Common myeloid progenitor, CD34-positive (primary cell): ENCODE measurements at regions not wholly inside any gene's neighbourhood (a gene's known extent, or its start where the extent isn't known, plus 50 kb on each side); places are given as distances from the start of the nearest gene placed in this dataset.

Experiments
- CTCF ChIA-PET: fragments of 350-600 bp; sonication (Branson Sonifier 250); formaldehyde crosslinking; loops from one replicate; lab custom pipeline; 2021; ENCODE audit warnings: antibody characterized with exemption; lab: Charles Lee
- POLR2A ChIA-PET: fragments of 350-600 bp; sonication (Branson Sonifier 250); formaldehyde crosslinking; loops from one replicate; lab custom pipeline; 2021; ENCODE audit warnings: antibody characterized with exemption; lab: Charles Lee
- DNase-seq, 3 donors: peaks; one replicate each; pipeline versions ENCODE4 v3.0.0 to v3.0.0-alpha.2; 2013
- H3K27ac ChIP-seq, 2 experiments: 1 replicate in 1 of 2; 2 replicates in 1 of 2; pipeline ENCODE4 v1.7.0; 2013; ENCODE audit warnings: inconsistent platforms in 2 of 2, low read length in 2 of 2, mild to moderate bottlenecking in 2 of 2, low read depth in 1 of 2, moderate library complexity in 1 of 2; ENCODE audit not compliant: severe bottlenecking in 2 of 2, insufficient read depth in 1 of 2, poor library complexity in 1 of 2
- H3K27me3 ChIP-seq, 5 experiments: replicated peaks in 2 of 5; 1 replicate in 3 of 5; 2 replicates in 2 of 5; pipeline versions ENCODE4 v1.6.1 to v1.7.0; 2013; ENCODE audit warnings: low read length in 4 of 5, mild to moderate bottlenecking in 2 of 5, moderate library complexity in 2 of 5, inconsistent platforms in 1 of 5; ENCODE audit not compliant: insufficient read depth in 5 of 5, control insufficient read depth in 4 of 5
- H3K36me3 ChIP-seq, 4 experiments: 1 replicate in 2 of 4; 2 replicates in 2 of 4; pipeline versions ENCODE4 v1.6.1 to v1.7.0; 2013; ENCODE audit warnings: low read length in 3 of 4, control low read depth in 1 of 4, mild to moderate bottlenecking in 1 of 4; ENCODE audit not compliant: control insufficient read depth in 4 of 4, insufficient read depth in 4 of 4
- H3K4me1 ChIP-seq, 4 experiments: 1 replicate in 3 of 4; 2 replicates in 1 of 4; pipeline versions ENCODE4 v1.6.1 to v1.7.1; 2013; ENCODE audit warnings: low read length in 3 of 4, mild to moderate bottlenecking in 3 of 4, control low read depth in 1 of 4, inconsistent platforms in 1 of 4, moderate library complexity in 1 of 4; ENCODE audit not compliant: control insufficient read depth in 4 of 4, insufficient read depth in 4 of 4; ENCODE audit errors: control extremely low read depth in 1 of 4
- H3K4me3 ChIP-seq, 7 experiments: 1 replicate in 4 of 7; 2 replicates in 3 of 7; pipeline versions ENCODE4 v1.5.1 to v1.7.0; 2013; ENCODE audit warnings: mild to moderate bottlenecking in 7 of 7, low read length in 6 of 7, moderate library complexity in 6 of 7, inconsistent platforms in 2 of 7, low read depth in 2 of 7, control low read depth in 1 of 7; ENCODE audit not compliant: insufficient read depth in 4 of 7, control insufficient read depth in 1 of 7; ENCODE audit errors: extremely low read depth in 1 of 7
- H3K9me3 ChIP-seq, 5 experiments: 1 replicate in 4 of 5; 2 replicates in 1 of 5; pipeline versions ENCODE4 v1.6.1 to v1.7.1; 2013; ENCODE audit warnings: low read length in 4 of 5, mild to moderate bottlenecking in 2 of 5, inconsistent platforms in 1 of 5, low read depth in 1 of 5, moderate library complexity in 1 of 5; ENCODE audit not compliant: control insufficient read depth in 4 of 5, insufficient read depth in 2 of 5; ENCODE audit errors: control extremely low read depth in 1 of 5
- WGBS: methylation state at CpG from one replicate; pipeline ENCODE4 v1.1.5; 2013; ENCODE audit not compliant: insufficient coverage; 5-methylcytosine and 5-hydroxymethylcytosine counted together

DNA sequence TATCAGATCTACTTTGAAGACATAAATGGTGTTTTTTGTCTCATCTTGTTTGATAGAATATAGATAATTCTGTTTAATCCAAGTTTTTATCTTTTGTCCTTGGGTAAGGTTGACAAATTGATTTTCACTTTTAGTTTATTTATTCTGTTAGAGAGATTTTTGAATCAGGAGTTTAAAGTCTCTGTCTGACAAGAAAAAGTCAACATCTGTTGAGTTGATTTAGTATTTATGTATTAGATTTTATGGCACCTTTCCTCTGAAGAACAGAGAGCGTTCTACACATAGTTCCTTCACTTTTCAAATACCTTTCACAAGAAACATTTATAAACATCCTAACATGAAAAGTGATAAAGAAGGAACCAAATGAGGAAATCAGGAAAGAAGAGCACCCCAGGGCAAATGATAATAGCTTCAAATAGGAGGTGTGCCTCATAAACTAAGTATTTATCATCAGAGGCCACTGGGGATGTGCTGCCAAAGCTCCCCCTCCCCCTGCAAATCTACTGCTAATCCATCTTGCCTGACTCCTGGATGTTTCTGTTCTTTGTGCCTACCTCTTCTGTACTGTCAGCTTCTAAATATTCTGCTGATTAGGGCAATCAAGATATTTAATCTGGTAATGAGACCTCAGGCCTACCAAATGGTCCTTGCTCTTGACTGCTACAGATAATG is 457.7 kb upstream of the CHD1 start:
- no CpG with 5 or more reads among the region's 1 CpG for WGBS
- POLR2A ChIA-PET, result no interaction called here
- no peaks in the 10 kb centered on the region for H3K4me1 ChIP-seq
- no peak overlapping the region for H3K4me3 ChIP-seq
- no peak for DNase-seq
- no peaks in the 10 kb centered on the region for H3K36me3 ChIP-seq
- H3K27me3 ChIP-seq, result no peaks in the 10 kb centered on the region
- CTCF ChIA-PET, result no interaction called here
- H3K27ac ChIP-seq, result no peak overlapping the region
- peaks cover 0 to 6% (median 0%) of the 10 kb centered on the region in 5 experiments for H3K9me3 ChIP-seq

GRCh38 chr5:99379187-99379586 is 450.4 kb upstream of the CHD1 start:
- Histone ChIP-seq H3K27ac (no peak overlapping the region), H3K4me3 (no peak overlapping the region), H3K27me3 (no peaks in the 10 kb centered on the region), H3K9me3 (peaks cover 0 to 6% (median 0%) of the 10 kb centered on the region in 5 experiments), H3K36me3 (no peaks in the 10 kb centered on the region), H3K4me1 (no peaks in the 10 kb centered on the region)
- DNase-seq, result no peak
- WGBS, result 74% methylated on average over 2 of the region's 4 CpGs
- POLR2A ChIA-PET, result no interaction called here
- CTCF ChIA-PET, result no interaction called here

- H3K27ac ChIP-seq, result no peak overlapping the region
- WGBS, result 43% methylated on average over 1 of the region's 2 CpGs
Measured at GRCh38 chr5:99378443-99378842, 449.6 kb upstream of the CHD1 start.

DNA sequence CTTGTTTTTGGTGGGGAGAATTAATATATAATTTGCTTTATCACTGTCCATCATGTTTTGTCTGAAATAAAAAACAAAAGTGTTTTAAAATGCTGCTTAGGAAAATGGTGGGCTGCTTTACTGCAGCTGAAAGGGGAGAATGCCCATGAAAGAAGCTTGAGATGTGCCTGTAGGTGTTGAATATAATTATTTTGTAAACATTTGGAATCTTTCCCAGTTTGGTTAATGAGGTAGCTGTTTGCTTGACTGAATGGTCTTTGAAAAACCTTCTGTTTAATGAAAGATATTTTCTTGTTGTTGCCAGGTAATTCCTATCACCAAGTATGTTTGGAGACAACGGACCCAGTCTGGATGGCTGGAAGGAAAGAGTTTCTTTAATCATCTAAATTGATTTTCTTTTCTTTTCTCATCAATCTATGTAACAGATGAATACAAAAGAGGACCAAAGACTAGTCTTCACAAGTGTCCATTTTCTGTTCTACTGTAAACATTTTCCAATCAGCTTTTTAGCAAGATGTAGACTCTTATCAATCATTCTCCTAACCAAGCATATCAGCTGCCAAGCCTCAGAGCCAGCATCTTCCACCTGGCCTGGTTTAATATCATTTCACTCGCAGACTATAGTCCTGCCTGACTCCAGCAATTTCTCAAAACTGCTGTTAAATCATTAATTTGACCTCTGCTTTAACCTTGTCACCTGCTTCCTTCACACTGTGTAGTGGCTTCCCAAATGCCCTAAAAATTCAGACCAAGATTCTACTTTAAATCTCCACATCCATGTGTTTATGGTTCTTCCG is 441.2 kb upstream of the CHD1 start:
- DNase-seq, result no peak
- WGBS, result 90% methylated on average over 2 of the region's 3 CpGs
- no peak overlapping the region for H3K4me3 ChIP-seq
- ChIA-PET CTCF (no interaction called here), POLR2A (no interaction called here)
- no peaks in the 10 kb centered on the region for H3K9me3 ChIP-seq
- H3K36me3 ChIP-seq, result no peaks in the 10 kb centered on the region
- no peak overlapping the region for H3K27ac ChIP-seq
- no peaks in the 10 kb centered on the region for H3K4me1 ChIP-seq
- H3K27me3 ChIP-seq, result no peaks in the 10 kb centered on the region

More at GRCh38 chr5:99378443-99378842, 449.6 kb upstream of the CHD1 start:
- Histone ChIP-seq H3K9me3 (peaks cover 0 to 6% (median 0%) of the 10 kb centered on the region in 5 experiments), H3K4me3 (no peak overlapping the region), H3K36me3 (no peaks in the 10 kb centered on the region), H3K27me3 (no peaks in the 10 kb centered on the region), H3K4me1 (no peaks in the 10 kb centered on the region)
- ChIA-PET CTCF (no interaction called here), POLR2A (no interaction called here)
- DNase-seq, result no peak

DNA sequence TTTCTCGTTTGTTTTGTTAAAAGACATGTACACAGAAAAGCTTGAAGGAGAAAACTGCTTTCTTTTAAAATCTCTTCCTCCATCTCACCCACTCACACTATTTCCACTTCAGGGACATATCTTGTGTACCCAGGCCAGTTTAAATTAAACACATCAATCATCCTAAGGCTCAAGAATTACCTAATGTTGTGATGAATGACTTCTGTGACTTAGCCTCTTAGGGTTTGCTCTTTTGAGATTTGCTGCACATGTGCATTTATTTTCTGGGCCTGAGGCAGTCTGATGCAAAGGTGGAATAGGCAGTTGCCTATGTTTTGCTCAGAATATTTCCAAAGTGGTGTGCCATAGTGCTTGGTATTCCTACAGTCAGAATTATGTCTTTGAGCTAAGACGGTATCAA is 439.9 kb upstream of the CHD1 start:
- ChIA-PET POLR2A (no interaction called here), CTCF (no interaction called here)
- no CpG with 5 or more reads among the region's 2 CpGs for WGBS
- H3K27me3 ChIP-seq, result no peaks in the 10 kb centered on the region
- H3K4me1 ChIP-seq, result no peaks in the 10 kb centered on the region
- H3K36me3 ChIP-seq, result no peaks in the 10 kb centered on the region
- H3K4me3 ChIP-seq, result no peak overlapping the region
- no peaks in the 10 kb centered on the region for H3K9me3 ChIP-seq
- DNase-seq, result no peak
- H3K27ac ChIP-seq, result no peak overlapping the region

GRCh38 chr5:99355881-99356280 is 427.1 kb upstream of the CHD1 start:
- no peaks in the 10 kb centered on the region for H3K36me3 ChIP-seq
- H3K27me3 ChIP-seq, result no peaks in the 10 kb centered on the region
- ChIA-PET POLR2A (no interaction called here), CTCF (no interaction called here)
- H3K27ac ChIP-seq, result no peak overlapping the region
- H3K9me3 ChIP-seq, result peaks cover 0 to 6% (median 0%) of the 10 kb centered on the region in 5 experiments
- no peak overlapping the region for H3K4me3 ChIP-seq
- H3K4me1 ChIP-seq, result no peaks in the 10 kb centered on the region
- DNase-seq, result no peak

GRCh38 chr5:99349787-99350186 is 421.0 kb upstream of the CHD1 start:
- no peak overlapping the region for H3K4me3 ChIP-seq
- no peak overlapping the region for H3K27ac ChIP-seq
- no peak for DNase-seq
- no peaks in the 10 kb centered on the region for H3K4me1 ChIP-seq
- WGBS, result 92% methylated on average over 2 of the region's 2 CpGs
- ChIA-PET POLR2A (no interaction called here), CTCF (no interaction called here)
- H3K36me3 ChIP-seq, result no peaks in the 10 kb centered on the region
- no peaks in the 10 kb centered on the region for H3K27me3 ChIP-seq
- peaks cover 0 to 6% (median 0%) of the 10 kb centered on the region in 5 experiments for H3K9me3 ChIP-seq
